IPS-15b (cell line): ENCODE measurements at regions not wholly inside any gene's neighbourhood (a gene's known extent, or its start where the extent isn't known, plus 50 kb on each side); places are given as distances from the start of the nearest gene placed in this dataset.

Source experiments
- H3K27me3 ChIP-seq: one replicate; pipeline ENCODE4 v1.6.1; 2013; ENCODE audit warnings: low read length; ENCODE audit not compliant: control insufficient read depth, insufficient read depth
- H3K36me3 ChIP-seq: one replicate; pipeline ENCODE4 v1.6.1; 2013; ENCODE audit warnings: low read length; ENCODE audit not compliant: control insufficient read depth, insufficient read depth
- H3K4me1 ChIP-seq: one replicate; pipeline ENCODE4 v1.6.1; 2013; ENCODE audit warnings: mild to moderate bottlenecking, low read length; ENCODE audit not compliant: control insufficient read depth, insufficient read depth
- H3K4me3 ChIP-seq: one replicate; pipeline ENCODE4 v1.5.1; 2013; ENCODE audit warnings: low read depth, low read length
- H3K9ac ChIP-seq: one replicate; pipeline ENCODE4 v1.6.1; 2013; ENCODE audit warnings: low read depth, mild to moderate bottlenecking, low read length
- H3K9me3 ChIP-seq: one replicate; pipeline ENCODE4 v1.6.1; 2013; ENCODE audit warnings: mild to moderate bottlenecking, low read length; ENCODE audit not compliant: control insufficient read depth, insufficient read depth

GRCh38 chr1:5111581-5111980, 457.2 kb downstream of the AJAP1 start:
- peaks cover 13% of the 10 kb centered on the region for H3K4me1 ChIP-seq
- H3K4me3 ChIP-seq = no peak overlapping the region
- no peak overlapping the region for H3K9ac ChIP-seq
- no peaks in the 10 kb centered on the region for H3K36me3 ChIP-seq
- peaks cover 3% of the 10 kb centered on the region for H3K27me3 ChIP-seq
- no peaks in the 10 kb centered on the region for H3K9me3 ChIP-seq

DNA sequence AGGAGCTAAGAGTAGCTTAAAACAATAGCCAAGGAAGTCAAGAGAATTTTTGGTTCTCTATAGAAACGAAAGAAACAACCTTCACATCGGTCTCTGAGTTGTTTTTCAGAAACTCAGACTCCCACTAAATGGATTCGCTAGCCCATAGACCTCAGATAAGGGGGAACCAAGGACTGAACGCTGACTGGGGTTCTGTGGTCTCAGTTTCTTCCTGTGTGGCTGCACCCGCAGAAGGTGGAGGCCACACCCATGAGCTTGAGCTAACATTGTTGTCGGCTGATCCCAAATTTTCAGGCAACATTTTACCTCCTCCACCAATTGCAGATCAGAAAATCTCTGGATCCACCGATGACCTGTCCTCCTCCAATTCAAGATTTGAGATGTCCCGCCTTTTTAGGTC, 456.1 kb downstream of the AJAP1 start:
- Histone ChIP-seq H3K4me1 (peaks cover 13% of the 10 kb centered on the region), H3K9ac (no peak overlapping the region), H3K4me3 (no peak overlapping the region), H3K9me3 (no peaks in the 10 kb centered on the region), H3K27me3 (peaks cover 3% of the 10 kb centered on the region), H3K36me3 (no peaks in the 10 kb centered on the region)

DNA sequence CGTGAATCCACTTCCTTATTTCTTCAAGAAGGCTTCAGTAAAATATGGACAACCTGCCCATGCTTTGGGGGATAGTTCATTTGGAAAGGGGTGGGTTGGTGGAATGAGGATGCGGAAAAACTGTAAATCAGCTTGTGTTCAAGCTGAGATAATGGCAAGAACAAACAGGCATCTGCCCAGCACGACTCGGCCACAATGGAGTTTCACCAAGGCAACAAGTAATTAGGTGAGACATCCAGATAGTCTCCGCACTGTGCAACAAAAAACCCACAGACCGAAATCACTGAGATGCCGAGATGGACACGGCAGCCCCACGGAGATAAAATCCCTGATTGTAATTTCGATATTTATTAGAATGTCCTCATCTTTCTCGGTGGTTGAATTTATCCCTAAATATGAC, 455.2 kb downstream of the AJAP1 start:
- no peaks in the 10 kb centered on the region for H3K9me3 ChIP-seq
- H3K36me3 ChIP-seq = no peaks in the 10 kb centered on the region
- H3K27me3 ChIP-seq = peaks cover 3% of the 10 kb centered on the region
- H3K4me1 ChIP-seq = peaks cover 13% of the 10 kb centered on the region
- H3K9ac ChIP-seq = no peak overlapping the region
- H3K4me3 ChIP-seq = no peak overlapping the region

GRCh38 chr1:5108740-5109139, 454.3 kb downstream of the AJAP1 start:
- Histone ChIP-seq H3K4me3 (no peak overlapping the region), H3K36me3 (no peaks in the 10 kb centered on the region), H3K4me1 (peaks cover 12% of the 10 kb centered on the region), H3K27me3 (peaks cover 3% of the 10 kb centered on the region), H3K9me3 (no peaks in the 10 kb centered on the region), H3K9ac (no peak overlapping the region)

DNA sequence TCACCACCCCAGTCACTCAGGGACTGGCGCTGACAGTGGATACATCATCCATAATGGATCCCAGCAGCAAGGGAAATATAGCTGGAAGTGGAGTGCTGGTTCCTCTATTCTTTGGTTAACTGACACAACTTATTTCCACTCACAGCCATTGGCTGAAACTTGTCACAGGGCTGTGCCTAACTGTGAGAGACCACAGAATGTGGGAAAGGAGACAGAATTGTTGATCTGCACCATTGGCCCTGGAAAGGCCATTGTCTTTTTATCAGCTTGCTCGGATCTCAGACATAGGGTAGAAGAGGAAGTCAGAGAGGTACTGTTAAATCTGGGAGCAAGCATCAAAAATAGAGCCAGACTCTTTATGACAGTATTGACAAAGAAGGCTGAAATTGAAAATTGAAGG, 451.3 kb downstream of the AJAP1 start:
- Histone ChIP-seq H3K27me3 (no peaks in the 10 kb centered on the region), H3K9ac (no peak overlapping the region), H3K9me3 (no peaks in the 10 kb centered on the region), H3K4me3 (no peak overlapping the region), H3K36me3 (no peaks in the 10 kb centered on the region), H3K4me1 (peaks cover 4% of the 10 kb centered on the region)

DNA sequence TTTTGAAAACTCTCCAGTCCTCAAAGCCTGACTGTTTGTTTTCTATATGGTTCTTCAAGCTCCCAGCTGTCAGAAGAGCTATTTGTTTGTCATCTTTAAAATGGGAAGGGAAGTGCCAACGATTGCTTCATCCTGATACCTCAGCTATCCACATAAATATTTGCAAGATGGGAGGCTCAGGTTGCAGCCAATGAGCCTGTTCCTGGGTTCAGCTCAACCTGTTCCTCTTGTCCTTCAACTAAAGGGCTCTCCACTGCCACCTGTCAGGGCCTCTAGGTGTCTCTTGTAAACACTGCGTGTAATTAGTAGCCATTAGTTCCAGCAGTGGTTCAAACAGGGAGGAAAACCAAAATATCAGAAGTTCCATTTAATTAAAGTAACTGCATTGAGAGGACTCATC, 445.1 kb downstream of the AJAP1 start:
- H3K27me3 ChIP-seq = no peaks in the 10 kb centered on the region
- H3K4me3 ChIP-seq = no peak overlapping the region
- H3K4me1 ChIP-seq = peaks cover 8% of the 10 kb centered on the region
- H3K9me3 ChIP-seq = no peaks in the 10 kb centered on the region
- H3K9ac ChIP-seq = no peak overlapping the region
- no peaks in the 10 kb centered on the region for H3K36me3 ChIP-seq

DNA sequence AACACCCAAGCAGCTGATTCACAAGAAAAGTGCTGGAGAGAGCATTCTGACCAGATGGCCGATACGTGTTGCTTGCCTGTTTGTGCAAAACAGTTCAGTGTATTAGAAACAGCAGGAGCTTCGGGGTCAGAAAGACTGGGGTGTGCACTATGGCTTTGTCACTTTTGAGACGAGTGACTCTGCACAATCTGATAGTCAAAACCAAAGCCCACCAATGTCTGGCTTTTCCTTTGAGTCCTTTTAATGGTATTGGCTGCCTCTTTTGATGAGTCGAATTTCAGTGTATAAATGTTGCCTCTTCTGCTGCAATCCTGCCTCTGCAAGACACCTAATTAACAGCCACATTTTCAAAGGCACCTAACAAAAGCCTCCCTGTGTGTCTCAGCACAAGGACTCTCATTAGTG, 444.6 kb downstream of the AJAP1 start:
- Histone ChIP-seq H3K36me3 (no peaks in the 10 kb centered on the region), H3K9me3 (peaks cover 2% of the 10 kb centered on the region), H3K9ac (no peak overlapping the region), H3K27me3 (no peaks in the 10 kb centered on the region), H3K4me1 (peaks cover 8% of the 10 kb centered on the region), H3K4me3 (no peak overlapping the region)

DNA sequence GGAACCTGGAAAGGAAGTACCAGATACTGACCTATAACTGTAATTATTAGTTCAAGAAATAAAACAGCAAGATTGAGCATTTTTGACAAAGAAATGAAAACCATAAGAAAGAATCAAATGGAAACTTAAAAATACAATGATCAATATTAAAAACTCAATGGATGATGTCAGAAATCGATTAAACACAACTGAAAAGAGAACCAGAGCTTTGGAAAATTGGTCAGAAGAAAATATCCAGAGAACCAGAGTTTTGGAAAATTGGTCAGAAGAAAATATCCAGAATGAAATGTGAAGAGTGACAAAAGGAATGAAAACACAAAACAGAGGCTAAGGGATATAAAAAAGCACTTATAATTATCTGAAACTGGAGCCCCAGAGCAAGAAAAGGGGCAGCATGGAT, 438.6 kb downstream of the AJAP1 start:
- Histone ChIP-seq H3K4me3 (no peak overlapping the region), H3K4me1 (peaks cover 4% of the 10 kb centered on the region), H3K9me3 (peaks cover 12% of the 10 kb centered on the region), H3K27me3 (no peaks in the 10 kb centered on the region), H3K9ac (no peak overlapping the region), H3K36me3 (no peaks in the 10 kb centered on the region)

- Histone ChIP-seq H3K4me3 (no peak overlapping the region), H3K9ac (no peak overlapping the region), H3K4me1 (no peaks in the 10 kb centered on the region), H3K27me3 (no peaks in the 10 kb centered on the region), H3K36me3 (no peaks in the 10 kb centered on the region), H3K9me3 (no peaks in the 10 kb centered on the region)
These were observed 430.3 kb downstream of the AJAP1 start for GRCh38 chr1:5084676-5085075.

DNA sequence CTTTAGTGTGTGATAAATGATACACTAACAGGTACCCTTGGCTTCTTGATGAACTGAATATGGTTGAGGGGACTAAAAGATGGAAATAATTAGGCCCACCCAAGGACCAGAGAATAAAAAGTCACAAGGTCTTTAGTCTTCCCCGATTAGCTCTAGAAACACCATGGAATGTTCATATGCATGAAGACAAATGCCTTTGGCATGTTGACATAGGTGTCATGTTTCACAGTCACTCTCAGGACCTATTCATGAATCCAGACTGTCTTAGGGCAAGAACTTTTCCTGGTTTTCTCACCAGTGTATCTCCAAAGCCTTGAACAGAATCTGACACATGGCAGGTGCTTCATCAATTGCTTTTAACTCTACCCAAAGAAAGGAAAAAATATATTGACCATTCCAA, 412.8 kb downstream of the AJAP1 start:
- no peaks in the 10 kb centered on the region for H3K9me3 ChIP-seq
- H3K9ac ChIP-seq = no peak overlapping the region
- H3K36me3 ChIP-seq = no peaks in the 10 kb centered on the region
- H3K27me3 ChIP-seq = no peaks in the 10 kb centered on the region
- H3K4me1 ChIP-seq = peaks cover 4% of the 10 kb centered on the region
- no peak overlapping the region for H3K4me3 ChIP-seq

- Histone ChIP-seq H3K9ac (no peak overlapping the region), H3K4me1 (peaks cover 15% of the 10 kb centered on the region), H3K4me3 (no peak overlapping the region), H3K36me3 (no peaks in the 10 kb centered on the region), H3K27me3 (no peaks in the 10 kb centered on the region), H3K9me3 (peaks cover 6% of the 10 kb centered on the region)
These were observed 399.3 kb downstream of the AJAP1 start for GRCh38 chr1:5053744-5054143.

DNA sequence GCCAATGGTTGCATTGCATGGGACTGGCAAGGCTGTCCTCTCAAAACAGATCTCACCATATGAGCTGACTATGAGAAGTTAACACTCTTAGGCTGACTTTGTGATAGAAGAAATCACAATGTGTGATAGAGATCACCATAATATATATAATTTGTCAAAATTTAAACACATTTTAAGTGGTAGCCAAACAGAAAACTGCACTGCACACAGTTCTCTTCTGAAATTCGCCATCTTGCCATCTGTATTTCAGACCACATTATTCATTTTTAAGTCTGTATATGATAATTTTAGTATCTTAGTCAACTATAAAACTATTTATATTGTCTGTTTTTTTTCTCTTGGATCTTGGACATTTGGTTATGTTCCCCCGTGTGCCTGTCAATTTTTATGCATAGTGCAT, 374.7 kb downstream of the AJAP1 start:
- Histone ChIP-seq H3K4me3 (no peak overlapping the region), H3K9me3 (no peaks in the 10 kb centered on the region), H3K9ac (no peak overlapping the region), H3K4me1 (no peaks in the 10 kb centered on the region), H3K36me3 (no peaks in the 10 kb centered on the region), H3K27me3 (no peaks in the 10 kb centered on the region)

DNA sequence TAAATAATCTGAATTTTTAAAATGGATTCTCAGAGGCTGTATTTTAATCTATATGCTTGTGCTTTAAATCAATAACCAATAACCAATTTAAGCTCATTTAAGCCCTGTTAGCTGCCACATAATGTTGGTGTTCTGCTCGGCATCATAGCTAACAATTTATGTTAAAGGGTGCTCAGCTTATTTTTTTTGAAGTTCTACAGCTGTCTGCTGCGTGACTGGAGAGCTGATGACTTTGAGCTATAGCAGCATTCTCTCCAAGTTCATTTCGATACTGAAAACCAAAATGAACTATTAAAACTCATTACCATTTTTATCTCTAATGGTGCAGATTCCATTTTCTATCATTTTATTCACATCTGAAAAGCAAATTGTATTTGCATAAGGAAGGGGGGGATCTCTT, 357.8 kb downstream of the AJAP1 start:
- no peak overlapping the region for H3K4me3 ChIP-seq
- H3K4me1 ChIP-seq = no peaks in the 10 kb centered on the region
- H3K36me3 ChIP-seq = no peaks in the 10 kb centered on the region
- H3K9ac ChIP-seq = no peak overlapping the region
- H3K9me3 ChIP-seq = no peaks in the 10 kb centered on the region
- H3K27me3 ChIP-seq = no peaks in the 10 kb centered on the region
